Caco-2 (cell line): ENCODE measurements at regions not wholly inside any gene's neighbourhood (a gene's known extent, or its start where the extent isn't known, plus 50 kb on each side); places are given as distances from the start of the nearest gene placed in this dataset.

ENCODE experiments used
- BruUV-seq: library from RNA; stranded (reverse); fragments of 400-500 nt; replicated peaks from 2 replicates; lab custom pipeline; 2021; lab: Mats Ljungman, UMichigan
- CTCF ChIA-PET: fragments of 300-600 bp; sonication (Branson Sonifier 250); formaldehyde crosslinking; loops from one replicate; lab custom pipeline; 2022; ENCODE audit warnings: antibody characterized with exemption; lab: Charles Lee
- POLR2A ChIA-PET: fragments of 300-600 bp; sonication (Branson Sonifier 250); formaldehyde crosslinking; loops from one replicate; lab custom pipeline; 2022; ENCODE audit warnings: antibody characterized with exemption; lab: Charles Lee
- DNase-seq, 2 experiments: peaks; one replicate each; pipeline versions ENCODE4 v3.0.0 to v3.0.0-alpha.2; 2020 to 2022
- H3K27me3 ChIP-seq: replicated peaks from 2 replicates; pipeline ENCODE4 v1.6.0; 2011; ENCODE audit warnings: low read length; ENCODE audit not compliant: control insufficient read depth, insufficient read depth
- H3K36me3 ChIP-seq: 2 replicates; pipeline ENCODE4 v1.5.1; 2011; ENCODE audit warnings: low read length; ENCODE audit not compliant: control insufficient read depth, insufficient read depth
- H3K4me1 ChIP-seq: fragments of 250-450 bp; sonication (Bioruptor Pico); 2 replicates; pipeline ENCODE4 v1.5.1; 2020; ENCODE audit warnings: mild to moderate bottlenecking
- H3K4me3 ChIP-seq: 2 replicates; pipeline ENCODE4 v1.5.1; 2011; ENCODE audit warnings: low read depth, mild to moderate bottlenecking, control low read depth, low read length
- H3K9me3 ChIP-seq: fragments of 250-450 bp; sonication (Bioruptor Pico); 2 replicates; pipeline ENCODE4 v1.5.1; 2020; ENCODE audit warnings: mild to moderate bottlenecking, moderate library complexity
- H3K27ac Mint-ChIP-seq: one replicate; pipeline ENCODE4 v1.8.0; 2022; ENCODE audit warnings: mixed read lengths; ENCODE audit not compliant: unreplicated experiment
- H3K27me3 Mint-ChIP-seq: one replicate; pipeline ENCODE4 v1.8.0; 2022; ENCODE audit warnings: mixed read lengths; ENCODE audit not compliant: insufficient read depth, unreplicated experiment
- H3K36me3 Mint-ChIP-seq: one replicate; pipeline ENCODE4 v1.8.0; 2022; ENCODE audit warnings: mild to moderate bottlenecking, mixed read lengths; ENCODE audit not compliant: insufficient read depth, unreplicated experiment
- H3K4me1 Mint-ChIP-seq: one replicate; pipeline ENCODE4 v1.8.0; 2022; ENCODE audit warnings: low read depth, mixed read lengths; ENCODE audit not compliant: unreplicated experiment
- H3K4me3 Mint-ChIP-seq: one replicate; pipeline ENCODE4 v1.8.0; 2022; ENCODE audit warnings: mild to moderate bottlenecking, moderate library complexity, mixed read lengths; ENCODE audit not compliant: unreplicated experiment
- H3K9me3 Mint-ChIP-seq: one replicate; pipeline ENCODE4 v1.8.0; 2022; ENCODE audit warnings: mixed read lengths; ENCODE audit not compliant: unreplicated experiment
- CTCF ChIP-seq, 2 experiments: fragments of 200-600 bp in 1 of 2; IDR thresholded peaks; 1 replicate in 1 of 2; 2 replicates in 1 of 2; pipeline versions ENCODE4 v1.5.1 to v1.8.0; 2011 to 2022; ENCODE audit warnings: antibody characterized with exemption in 1 of 2, control low read depth in 1 of 2, inconsistent platforms in 1 of 2, low read depth in 1 of 2, low read length in 1 of 2, mild to moderate bottlenecking in 1 of 2, moderate library complexity in 1 of 2; ENCODE audit not compliant: insufficient read depth in 1 of 2, severe bottlenecking in 1 of 2, unreplicated experiment in 1 of 2
- intact Hi-C: fragments of 100-400 bp; cut with micrococcal nuclease; formaldehyde crosslinking; loops from one replicate; pipeline ENCODE4 v1.10.0; 2022; ENCODE audit not compliant: unreplicated experiment

- Mint-ChIP-seq H3K36me3 (no peaks in the 10 kb centered on the region), H3K4me1 (no peaks in the 10 kb centered on the region), H3K27ac (no peak overlapping the region), H3K4me3 (no peak overlapping the region), H3K27me3 (no peaks in the 10 kb centered on the region), H3K9me3 (no peaks in the 10 kb centered on the region)
- H3K36me3 ChIP-seq = no peaks in the 10 kb centered on the region
- H3K27me3 ChIP-seq = no peaks in the 10 kb centered on the region
- no peaks in the 10 kb centered on the region for H3K4me1 ChIP-seq
- no peaks in the 10 kb centered on the region; the same call in none of the 2 replicates for H3K9me3 ChIP-seq
- intact Hi-C loops = no loop called here
- ChIA-PET CTCF (no interaction called here), POLR2A (no interaction called here)
- TF ChIP-seq CTCF (IDR thresholded peaks at IDR 0.05; ENCODE audit: insufficient read depth in 1 of 2, low read depth in 1 of 2, low read length in 1 of 2, severe bottlenecking in 1 of 2, unreplicated experiment in 1 of 2) = no peak
- no peak overlapping the region for H3K4me3 ChIP-seq
- no TSS peak for BruUV-seq
- DNase-seq = no peak
Observed at GRCh38 chr5:86542532-86542931, 75.2 kb upstream of the COX7C start.

GRCh38 chr5:86546044-86546443 is 71.7 kb upstream of the COX7C start:
- intact Hi-C loops = no loop called here
- no peaks in the 10 kb centered on the region for H3K36me3 ChIP-seq
- no peaks in the 10 kb centered on the region; the same call in none of the 2 replicates for H3K9me3 ChIP-seq
- no peak for TF ChIP-seq CTCF (IDR thresholded peaks at IDR 0.05; ENCODE audit: insufficient read depth in 1 of 2, low read depth in 1 of 2, low read length in 1 of 2, severe bottlenecking in 1 of 2, unreplicated experiment in 1 of 2)
- H3K36me3 Mint-ChIP-seq = no peaks in the 10 kb centered on the region
- no peaks in the 10 kb centered on the region for H3K27me3 Mint-ChIP-seq
- H3K4me3 ChIP-seq = no peak overlapping the region
- no TSS peak for BruUV-seq
- no peaks in the 10 kb centered on the region for H3K4me1 Mint-ChIP-seq
- no peaks in the 10 kb centered on the region for H3K27me3 ChIP-seq
- H3K4me3 Mint-ChIP-seq = no peak overlapping the region
- DNase-seq = no peak
- no peaks in the 10 kb centered on the region for H3K9me3 Mint-ChIP-seq
- POLR2A ChIA-PET = no interaction called here
- CTCF ChIA-PET = no interaction called here
- no peaks in the 10 kb centered on the region for H3K4me1 ChIP-seq
- H3K27ac Mint-ChIP-seq = no peak overlapping the region

- no TSS peak for BruUV-seq
- no peak for DNase-seq
- no peaks in the 10 kb centered on the region for H3K4me1 Mint-ChIP-seq
- no peaks in the 10 kb centered on the region; the same call in 1 of the 2 replicates for H3K9me3 ChIP-seq
- H3K27me3 Mint-ChIP-seq = no peaks in the 10 kb centered on the region
- no peak overlapping the region for H3K4me3 Mint-ChIP-seq
- H3K4me1 ChIP-seq = no peaks in the 10 kb centered on the region
- POLR2A ChIA-PET = no interaction called here
- H3K27ac Mint-ChIP-seq = no peak overlapping the region
- H3K9me3 Mint-ChIP-seq = no peaks in the 10 kb centered on the region
- CTCF ChIA-PET = no interaction called here
- H3K4me3 ChIP-seq = no peak overlapping the region
- H3K36me3 ChIP-seq = no peaks in the 10 kb centered on the region
- no peaks in the 10 kb centered on the region for H3K27me3 ChIP-seq
- no peaks in the 10 kb centered on the region for H3K36me3 Mint-ChIP-seq
- intact Hi-C loops = no loop called here
- no peak for TF ChIP-seq CTCF (IDR thresholded peaks at IDR 0.05; ENCODE audit: insufficient read depth in 1 of 2, low read depth in 1 of 2, low read length in 1 of 2, severe bottlenecking in 1 of 2, unreplicated experiment in 1 of 2)
Observed at GRCh38 chr5:86546582-86546981, 71.2 kb upstream of the COX7C start.
